HCT116 (cell line): ENCODE measurements at regions not wholly inside any gene's neighbourhood (a gene's known extent, or its start where the extent isn't known, plus 50 kb on each side); places are given as distances from the start of the nearest gene placed in this dataset.
"Not testable (repeated sequence)": the region's sequence is repeated elsewhere in the genome, so short reads cannot be mapped to it uniquely, and the experiment has no call there.

Source experiments
- ATAC-seq: fragments of 200-7000 bp; cut with Tn5 transposase; 2 replicates; pipeline ENCODE4 v1.9.1; 2020; ENCODE audit warnings: mild to moderate bottlenecking, moderate library complexity
- BruUV-seq: library from RNA; stranded (reverse); fragments of 400-500 nt; replicated peaks from 2 replicates; lab custom pipeline; 2021; lab: Mats Ljungman, UMichigan
- CTCF ChIA-PET: fragments of 300-600 bp; sonication (Branson Sonifier 250); formaldehyde crosslinking; loops from one replicate; lab custom pipeline; 2021; ENCODE audit warnings: antibody characterized with exemption; lab: Charles Lee
- POLR2A ChIA-PET: fragments of 300-600, 350-600 bp; sonication (Branson Sonifier 250); formaldehyde crosslinking; loops from one replicate; lab custom pipeline; 2021; ENCODE audit warnings: antibody characterized with exemption; lab: Charles Lee
- RAD21 ChIA-PET, 2 experiments: fragments of 300-600 bp; sonication (Branson Sonifier 250); formaldehyde crosslinking; loops; one replicate each; lab custom pipeline; 2023; ENCODE audit warnings: low total read pairs in 2 of 2; ENCODE audit not compliant: uncharacterized antibody in 2 of 2, unreplicated experiment in 2 of 2, low non-redundant PET in 1 of 2; lab: Charles Lee
- DNase-seq: peaks from one replicate; pipeline ENCODE4 v3.0.0-alpha.2; 2010; ENCODE audit warnings: low read depth, low spot score
- H2AFZ ChIP-seq: fragments of 200-600 bp; shearing (Covaris generic), sonication (generic); 2 replicates; pipeline ENCODE4 v1.6.1; 2017; ENCODE audit warnings: low read depth, mixed run types, mixed read lengths, antibody characterized with exemption, low read length; ENCODE audit not compliant: poor library complexity, severe bottlenecking
- H3K27ac ChIP-seq: 2 replicates; pipeline ENCODE4 v1.5.1; 2012; ENCODE audit warnings: low read depth, low read length
- H3K27me3 ChIP-seq: fragments of 200-600 bp; sonication (generic); 2 replicates; pipeline ENCODE4 v1.6.1; 2016; ENCODE audit warnings: mixed run types, low read length, mixed read lengths; ENCODE audit not compliant: insufficient read depth
- H3K36me3 ChIP-seq, 2 experiments: fragments of 200-500 bp in 1 of 2; fragments of 200-600 bp in 1 of 2; sonication (Bioruptor generic) in 1 of 2; sonication (generic) in 1 of 2; 2 replicates each; pipeline versions ENCODE4 v1.5.1 to v1.6.1; 2014 to 2016; ENCODE audit warnings: low read length in 2 of 2, inconsistent platforms in 1 of 2, mixed read lengths in 1 of 2, mixed run types in 1 of 2; ENCODE audit not compliant: insufficient read depth in 2 of 2, control insufficient read depth in 1 of 2
- H3K4me1 ChIP-seq, 2 experiments: fragments of 200-600 bp in 1 of 2; sonication (generic) in 1 of 2; 2 replicates each; pipeline versions ENCODE4 v1.5.1 to v1.6.1; 2012 to 2017; ENCODE audit warnings: low read length in 2 of 2, inconsistent platforms in 1 of 2, mild to moderate bottlenecking in 1 of 2, mixed read lengths in 1 of 2, mixed run types in 1 of 2, moderate library complexity in 1 of 2; ENCODE audit not compliant: insufficient read depth in 2 of 2, control insufficient read depth in 1 of 2
- H3K4me2 ChIP-seq: fragments of 200-600 bp; sonication (generic); 2 replicates; pipeline ENCODE4 v1.6.1; 2017; ENCODE audit warnings: mixed run types, low read length, mixed read lengths
- H3K4me3 ChIP-seq, 2 experiments: fragments of 200-600 bp in 1 of 2; sonication (generic) in 1 of 2; replicated peaks in 1 of 2; 2 replicates each; pipeline ENCODE4 v1.5.1; 2011 to 2016; ENCODE audit warnings: low read length in 2 of 2, control low read depth in 1 of 2, low read depth in 1 of 2, mild to moderate bottlenecking in 1 of 2, mixed read lengths in 1 of 2, mixed run types in 1 of 2
- H3K79me2 ChIP-seq: fragments of 200-600 bp; sonication (generic); 2 replicates; pipeline ENCODE4 v1.6.1; 2017; ENCODE audit warnings: mild to moderate bottlenecking, mixed run types, low read length, moderate library complexity, mixed read lengths; ENCODE audit not compliant: insufficient read depth
- H3K9ac ChIP-seq: fragments of 200-600 bp; sonication (generic); 2 replicates; pipeline ENCODE4 v1.6.1; 2016; ENCODE audit warnings: low read length, mixed read lengths
- H3K9me2 ChIP-seq: fragments of 200-600 bp; sonication (generic), shearing (Covaris generic); 2 replicates; pipeline ENCODE4 v1.6.1; 2017; ENCODE audit warnings: mixed run types, mild to moderate bottlenecking, moderate library complexity; ENCODE audit not compliant: insufficient read depth
- H3K9me3 ChIP-seq, 2 experiments: fragments of 200-500 bp in 1 of 2; fragments of 200-600 bp in 1 of 2; sonication (Bioruptor generic) in 1 of 2; sonication (generic) in 1 of 2; 2 replicates each; pipeline ENCODE4 v1.6.1; 2014 to 2017; ENCODE audit warnings: low read length in 2 of 2, mixed read lengths in 2 of 2, inconsistent platforms in 1 of 2, low read depth in 1 of 2, mild to moderate bottlenecking in 1 of 2, mixed run types in 1 of 2, moderate library complexity in 1 of 2; ENCODE audit not compliant: control insufficient read depth in 1 of 2, insufficient read depth in 1 of 2
- H4K20me1 ChIP-seq: fragments of 200-600 bp; sonication (generic), shearing (Covaris generic); 2 replicates; pipeline ENCODE4 v1.6.1; 2017; ENCODE audit warnings: mixed run types, mild to moderate bottlenecking, moderate library complexity; ENCODE audit not compliant: insufficient read depth
- CEBPB ChIP-seq: IDR thresholded peaks from 2 replicates; pipeline ENCODE4 v1.6.1; 2012; ENCODE audit warnings: low read depth
- ELF1 ChIP-seq: IDR thresholded peaks from 2 replicates; pipeline ENCODE4 v1.6.1; 2012; ENCODE audit warnings: low read depth, borderline replicate concordance
- EZH2 ChIP-seq: fragments of 200-600 bp; sonication (generic); IDR thresholded peaks from 2 replicates; pipeline ENCODE4 v1.6.1; 2017; ENCODE audit warnings: antibody characterized with exemption, mixed run types
- FOSL1 ChIP-seq: IDR thresholded peaks from 2 replicates; pipeline ENCODE4 v1.6.1; 2012; ENCODE audit warnings: low read depth
- POLR2A ChIP-seq: IDR thresholded peaks from 2 replicates; pipeline ENCODE4 v1.7.0; 2011; ENCODE audit warnings: borderline replicate concordance; ENCODE audit not compliant: insufficient read depth, insufficient read length; ENCODE audit errors: extremely low read depth
- POLR2AphosphoS5 ChIP-seq: IDR thresholded peaks from 2 replicates; pipeline ENCODE4 v1.6.1; 2011; ENCODE audit warnings: mild to moderate bottlenecking, low read depth, low read length, moderate library complexity
- RAD21 ChIP-seq: IDR thresholded peaks from 2 replicates; pipeline ENCODE4 v1.6.1; 2012; ENCODE audit warnings: low read depth, mild to moderate bottlenecking
- SRF ChIP-seq: IDR thresholded peaks from 2 replicates; pipeline ENCODE4 v1.6.1; 2012; ENCODE audit warnings: low read depth
- TCF7L2 ChIP-seq: IDR thresholded peaks from 2 replicates; pipeline ENCODE4 v1.7.0; 2011; ENCODE audit warnings: borderline replicate concordance, inconsistent platforms; ENCODE audit not compliant: insufficient read depth, insufficient read length; ENCODE audit errors: extremely low read depth
- ZNF274 ChIP-seq: fragments of 200-500 bp; sonication (Bioruptor generic); IDR thresholded peaks from 2 replicates; pipeline ENCODE4 v1.6.1; 2014; ENCODE audit warnings: mild to moderate bottlenecking, low read depth, low read length, inconsistent platforms
- intact Hi-C: fragments of 100-400 bp; cut with micrococcal nuclease; formaldehyde crosslinking; loops from 2 replicates; pipeline ENCODE4 v1.10.0; 2022
- TF ChIP-seq, protein P1 (sequence below): IDR thresholded peaks from 2 replicates; pipeline ENCODE4 v1.6.1; 2011; ENCODE audit warnings: mild to moderate bottlenecking, low read length, moderate library complexity; ENCODE audit not compliant: insufficient replicate concordance; ENCODE audit errors: extremely low read depth
- TF ChIP-seq, protein P2 (sequence below), 3 experiments: fragments of 200-600 bp in 1 of 3; sonication (generic) in 1 of 3; IDR thresholded peaks in 2 of 3; conservative IDR thresholded peaks in 1 of 3; 2 replicates each; pipeline ENCODE4 v1.5.1; 2012 to 2017; ENCODE audit warnings: low read depth in 2 of 3, low read length in 2 of 3, antibody characterized with exemption in 1 of 3, borderline replicate concordance in 1 of 3, control low read depth in 1 of 3, mild to moderate bottlenecking in 1 of 3, mixed read lengths in 1 of 3, mixed run types in 1 of 3, moderate library complexity in 1 of 3; ENCODE audit not compliant: insufficient read depth in 1 of 3
- TF ChIP-seq, protein P3 (sequence below): IDR thresholded peaks from 2 replicates; pipeline ENCODE4 v1.6.1; 2012
- TF ChIP-seq, protein P4 (sequence below): IDR thresholded peaks from 2 replicates; pipeline ENCODE4 v1.6.1; 2012

DNA sequence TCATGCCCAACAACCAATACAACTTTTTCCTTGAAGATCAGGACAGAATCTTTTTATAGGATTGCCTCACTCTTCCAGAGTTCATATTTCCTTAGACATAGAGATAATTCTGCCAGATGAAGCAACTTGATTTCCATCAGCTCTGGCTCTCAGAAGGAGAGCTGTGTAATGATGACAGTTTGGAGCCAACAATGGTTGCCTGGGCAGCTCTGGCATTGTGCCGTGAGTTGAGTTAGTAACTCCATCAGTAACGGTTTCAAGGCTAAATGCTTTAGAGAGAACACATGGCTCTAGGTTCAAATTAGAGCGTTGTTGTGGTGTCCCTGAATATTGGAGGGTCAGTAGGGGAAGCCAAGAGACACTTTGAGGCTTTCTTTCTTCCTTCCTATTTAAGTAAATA, 501.7 kb upstream of the SEL1L start:
- ChIA-PET CTCF (no interaction called here), POLR2A (no interaction called here), RAD21 (no interaction called here)
- Histone ChIP-seq H3K4me1 (no peaks in the 10 kb centered on the region), H4K20me1 (no peaks in the 10 kb centered on the region), H2AFZ (no peak overlapping the region), H3K9me3 (no peaks in the 10 kb centered on the region; a peak in 1 of 4 replicates), H3K27me3 (no peaks in the 10 kb centered on the region), H3K4me2 (no peak overlapping the region), H3K9ac (no peak overlapping the region), H3K27ac (no peak overlapping the region), H3K36me3 (no peaks in the 10 kb centered on the region), H3K9me2 (no peaks in the 10 kb centered on the region), H3K79me2 (no peaks in the 10 kb centered on the region), H3K4me3 (no peak overlapping the region)
- TF ChIP-seq CEBPB = no peak
- no peak for TF ChIP-seq ELF1
- TF ChIP-seq TCF7L2 = no peak
- TF ChIP-seq POLR2A = no peak
- TF ChIP-seq, protein P1, sequence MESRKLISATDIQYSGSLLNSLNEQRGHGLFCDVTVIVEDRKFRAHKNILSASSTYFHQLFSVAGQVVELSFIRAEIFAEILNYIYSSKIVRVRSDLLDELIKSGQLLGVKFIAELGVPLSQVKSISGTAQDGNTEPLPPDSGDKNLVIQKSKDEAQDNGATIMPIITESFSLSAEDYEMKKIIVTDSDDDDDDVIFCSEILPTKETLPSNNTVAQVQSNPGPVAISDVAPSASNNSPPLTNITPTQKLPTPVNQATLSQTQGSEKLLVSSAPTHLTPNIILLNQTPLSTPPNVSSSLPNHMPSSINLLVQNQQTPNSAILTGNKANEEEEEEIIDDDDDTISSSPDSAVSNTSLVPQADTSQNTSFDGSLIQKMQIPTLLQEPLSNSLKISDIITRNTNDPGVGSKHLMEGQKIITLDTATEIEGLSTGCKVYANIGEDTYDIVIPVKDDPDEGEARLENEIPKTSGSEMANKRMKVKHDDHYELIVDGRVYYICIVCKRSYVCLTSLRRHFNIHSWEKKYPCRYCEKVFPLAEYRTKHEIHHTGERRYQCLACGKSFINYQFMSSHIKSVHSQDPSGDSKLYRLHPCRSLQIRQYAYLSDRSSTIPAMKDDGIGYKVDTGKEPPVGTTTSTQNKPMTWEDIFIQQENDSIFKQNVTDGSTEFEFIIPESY = no peak
- TF ChIP-seq RAD21 = no peak
- no peak for TF ChIP-seq FOSL1
- no peak for TF ChIP-seq ZNF274
- no peak for TF ChIP-seq SRF
- TF ChIP-seq, protein P2, sequence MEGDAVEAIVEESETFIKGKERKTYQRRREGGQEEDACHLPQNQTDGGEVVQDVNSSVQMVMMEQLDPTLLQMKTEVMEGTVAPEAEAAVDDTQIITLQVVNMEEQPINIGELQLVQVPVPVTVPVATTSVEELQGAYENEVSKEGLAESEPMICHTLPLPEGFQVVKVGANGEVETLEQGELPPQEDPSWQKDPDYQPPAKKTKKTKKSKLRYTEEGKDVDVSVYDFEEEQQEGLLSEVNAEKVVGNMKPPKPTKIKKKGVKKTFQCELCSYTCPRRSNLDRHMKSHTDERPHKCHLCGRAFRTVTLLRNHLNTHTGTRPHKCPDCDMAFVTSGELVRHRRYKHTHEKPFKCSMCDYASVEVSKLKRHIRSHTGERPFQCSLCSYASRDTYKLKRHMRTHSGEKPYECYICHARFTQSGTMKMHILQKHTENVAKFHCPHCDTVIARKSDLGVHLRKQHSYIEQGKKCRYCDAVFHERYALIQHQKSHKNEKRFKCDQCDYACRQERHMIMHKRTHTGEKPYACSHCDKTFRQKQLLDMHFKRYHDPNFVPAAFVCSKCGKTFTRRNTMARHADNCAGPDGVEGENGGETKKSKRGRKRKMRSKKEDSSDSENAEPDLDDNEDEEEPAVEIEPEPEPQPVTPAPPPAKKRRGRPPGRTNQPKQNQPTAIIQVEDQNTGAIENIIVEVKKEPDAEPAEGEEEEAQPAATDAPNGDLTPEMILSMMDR (IDR thresholded peaks at IDR 0.05 in 2 of 3, conservative IDR thresholded peaks at IDR 0.05 in 1 of 3; ENCODE audit: borderline replicate concordance in 1 of 3, insufficient read depth in 1 of 3, low read depth in 2 of 3, low read length in 2 of 3) = no peak
- TF ChIP-seq, protein P3, sequence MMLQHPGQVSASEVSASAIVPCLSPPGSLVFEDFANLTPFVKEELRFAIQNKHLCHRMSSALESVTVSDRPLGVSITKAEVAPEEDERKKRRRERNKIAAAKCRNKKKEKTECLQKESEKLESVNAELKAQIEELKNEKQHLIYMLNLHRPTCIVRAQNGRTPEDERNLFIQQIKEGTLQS = no peak
- no peak for TF ChIP-seq POLR2AphosphoS5
- no peak for TF ChIP-seq EZH2
- TF ChIP-seq, protein P4, sequence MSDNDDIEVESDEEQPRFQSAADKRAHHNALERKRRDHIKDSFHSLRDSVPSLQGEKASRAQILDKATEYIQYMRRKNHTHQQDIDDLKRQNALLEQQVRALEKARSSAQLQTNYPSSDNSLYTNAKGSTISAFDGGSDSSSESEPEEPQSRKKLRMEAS = no peak
- intact Hi-C loops = no loop called here
- no TSS peak for BruUV-seq
- no peak for DNase-seq
- ATAC-seq = no peak

DNA sequence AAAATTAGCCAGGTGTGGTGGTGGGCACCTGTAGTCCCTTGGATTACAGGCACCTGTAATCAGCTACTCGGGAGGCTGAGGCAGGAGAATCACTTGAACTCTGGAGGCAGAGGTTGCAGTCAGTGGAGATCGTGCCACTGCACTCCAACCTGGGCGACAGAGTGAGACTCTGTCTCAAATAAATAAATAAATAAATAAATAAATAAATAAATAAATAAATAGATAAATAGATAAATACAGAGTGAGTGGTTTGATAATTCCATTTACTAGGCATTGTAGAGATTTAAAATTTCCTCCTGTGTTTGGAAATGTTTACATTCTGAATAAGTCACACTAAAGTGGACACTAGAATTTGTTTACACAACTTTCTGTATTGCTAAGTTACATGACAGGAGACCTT, 504.4 kb upstream of the SEL1L start:
- RAD21 ChIA-PET, intact Hi-C loops, H4K20me1 ChIP-seq, H3K79me2 ChIP-seq, H3K4me3 ChIP-seq, H3K9me2 ChIP-seq, H3K36me3 ChIP-seq, H3K27me3 ChIP-seq, POLR2A ChIA-PET, CTCF ChIA-PET, H3K4me1 ChIP-seq, BruUV-seq, H3K4me2 ChIP-seq, H2AFZ ChIP-seq, H3K9ac ChIP-seq, DNase-seq, H3K27ac ChIP-seq, ATAC-seq, H3K9me3 ChIP-seq: not testable (repeated sequence)
